IMR-90 (cell line): ENCODE measurements at regions not wholly inside any gene's neighbourhood (a gene's known extent, or its start where the extent isn't known, plus 50 kb on each side); places are given as distances from the start of the nearest gene placed in this dataset.
"Not testable (repeated sequence)": the region's sequence is repeated elsewhere in the genome, so short reads cannot be mapped to it uniquely, and the experiment has no call there.

Source experiments
- ATAC-seq: fragments of 200-7000 bp; cut with Tn5 transposase; 2 replicates; pipeline ENCODE4 v1.9.1; 2020; ENCODE audit warnings: low read depth, mild to moderate bottlenecking, moderate library complexity
- BruUV-seq: library from RNA; stranded (reverse); fragments of 400-500 nt; replicated peaks from 2 replicates; lab custom pipeline; 2021; lab: Mats Ljungman, UMichigan
- CTCF ChIA-PET: fragments of 300-600 bp; formaldehyde crosslinking; extraction: SDS; loops from one replicate; lab custom pipeline; 2021; ENCODE audit warnings: antibody characterized with exemption; lab: Yijun Ruan, JAX
- POLR2A ChIA-PET: fragments of 300-600 bp; sonication (Branson Sonifier 250); formaldehyde crosslinking; loops from one replicate; lab custom pipeline; 2022; ENCODE audit warnings: antibody characterized with exemption; ENCODE audit not compliant: unreplicated experiment; lab: Charles Lee
- DNase-seq: peaks from one replicate; pipeline ENCODE4 v3.0.0; 2013
- H2AFZ ChIP-seq: replicated peaks from 2 replicates; pipeline ENCODE3; 2013; ENCODE audit warnings: low read length, mild to moderate bottlenecking; ENCODE audit not compliant: poor library complexity
- H2AK5ac ChIP-seq: 2 replicates; pipeline ENCODE4 v1.6.1; 2013; ENCODE audit warnings: low read depth, low read length, inconsistent platforms
- H2AK9ac ChIP-seq: replicated peaks from 2 replicates; pipeline ENCODE3; 2013; ENCODE audit warnings: mild to moderate bottlenecking, low read depth, low read length, moderate library complexity; ENCODE audit not compliant: poor library complexity
- H2BK120ac ChIP-seq: 2 replicates; pipeline ENCODE4 v1.6.1; 2013; ENCODE audit warnings: low read depth, low read length, inconsistent platforms
- H2BK15ac ChIP-seq: 3 replicates; pipeline ENCODE4 v1.6.1; 2013; ENCODE audit warnings: low read depth, low read length, inconsistent platforms
- H2BK20ac ChIP-seq: 2 replicates; pipeline ENCODE4 v1.6.1; 2013; ENCODE audit warnings: low read depth, mild to moderate bottlenecking, inconsistent platforms, low read length, moderate library complexity
- H2BK5ac ChIP-seq: 2 replicates; pipeline ENCODE4 v1.6.1; 2013; ENCODE audit warnings: mild to moderate bottlenecking, low read depth, low read length, inconsistent platforms; ENCODE audit not compliant: poor library complexity, severe bottlenecking
- H3K14ac ChIP-seq: replicated peaks from 2 replicates; pipeline ENCODE4 v1.6.1; 2013; ENCODE audit warnings: low read depth, low read length, inconsistent platforms
- H3K18ac ChIP-seq: 2 replicates; pipeline ENCODE4 v1.6.1; 2013; ENCODE audit warnings: low read depth, low read length, control low read depth
- H3K23ac ChIP-seq: 2 replicates; pipeline ENCODE4 v1.6.1; 2013; ENCODE audit warnings: low read depth, low read length, inconsistent platforms
- H3K27ac ChIP-seq: 2 replicates; pipeline ENCODE4 v1.5.1; 2013; ENCODE audit warnings: mild to moderate bottlenecking, control low read depth, low read length; ENCODE audit not compliant: insufficient read depth
- H3K27me3 ChIP-seq: 2 replicates; pipeline ENCODE4 v1.6.1; 2013; ENCODE audit warnings: low read length; ENCODE audit not compliant: control insufficient read depth, insufficient read depth
- H3K36me3 ChIP-seq: 2 replicates; pipeline ENCODE4 v1.6.1; 2013; ENCODE audit warnings: low read length, mixed read lengths; ENCODE audit not compliant: control insufficient read depth, insufficient read depth
- H3K4ac ChIP-seq: 2 replicates; pipeline ENCODE4 v1.6.1; 2013; ENCODE audit warnings: low read depth, low read length, inconsistent platforms
- H3K4me1 ChIP-seq: 2 replicates; pipeline ENCODE4 v1.6.1; 2013; ENCODE audit warnings: low read length, mixed read lengths; ENCODE audit not compliant: control insufficient read depth, insufficient read depth
- H3K4me2 ChIP-seq: 2 replicates; pipeline ENCODE4 v1.6.1; 2013; ENCODE audit warnings: low read depth, mild to moderate bottlenecking, control low read depth, low read length, moderate library complexity
- H3K4me3 ChIP-seq: 2 replicates; pipeline ENCODE4 v1.5.1; 2013; ENCODE audit warnings: low read depth, mild to moderate bottlenecking, control low read depth, low read length, moderate library complexity; ENCODE audit not compliant: insufficient read depth
- H3K56ac ChIP-seq: 2 replicates; pipeline ENCODE4 v1.6.1; 2013; ENCODE audit warnings: low read length, inconsistent platforms; ENCODE audit not compliant: insufficient read depth; ENCODE audit errors: extremely low read depth
- H3K79me1 ChIP-seq, 2 experiments: 2 replicates each; pipeline ENCODE4 v1.6.1; 2013; ENCODE audit warnings: low read length in 2 of 2, inconsistent platforms in 1 of 2, low read depth in 1 of 2
- H3K9ac ChIP-seq: 2 replicates; pipeline ENCODE4 v1.6.1; 2013; ENCODE audit warnings: low read depth, low read length, control low read depth
- H3K9me1 ChIP-seq: 2 replicates; pipeline ENCODE4 v1.6.1; 2013; ENCODE audit warnings: low read length, inconsistent platforms; ENCODE audit not compliant: insufficient read depth
- H3K9me3 ChIP-seq: 2 replicates; pipeline ENCODE4 v1.6.1; 2013; ENCODE audit warnings: low read length; ENCODE audit not compliant: control insufficient read depth, insufficient read depth
- H4K20me1 ChIP-seq: 2 replicates; pipeline ENCODE4 v1.6.1; 2013; ENCODE audit warnings: low read length, inconsistent platforms; ENCODE audit not compliant: insufficient read depth
- H4K5ac ChIP-seq: 2 replicates; pipeline ENCODE4 v1.6.1; 2013; ENCODE audit warnings: mild to moderate bottlenecking, low read depth, low read length, control low read depth
- H4K8ac ChIP-seq, 2 experiments: 2 replicates each; pipeline ENCODE4 v1.6.1; 2013; ENCODE audit warnings: low read depth in 2 of 2, low read length in 2 of 2, control low read depth in 1 of 2, inconsistent platforms in 1 of 2
- H4K91ac ChIP-seq: 2 replicates; pipeline ENCODE4 v1.6.1; 2013; ENCODE audit warnings: low read depth, low read length, inconsistent platforms; ENCODE audit not compliant: insufficient read depth
- FOS ChIP-seq: fragments of 150-350 bp; IDR thresholded peaks from 2 replicates; pipeline ENCODE4 v1.6.1; 2016; ENCODE audit warnings: low read depth, low read length
- WGBS, 2 experiments: methylation state at CpG; one replicate each; pipeline versions ENCODE4 v1.1.5 to v1.1.7; 2013; ENCODE audit warnings: missing lambda C conversion rate in 2 of 2; ENCODE audit not compliant: insufficient read length in 1 of 2; ENCODE audit errors: extremely low coverage in 2 of 2; 5-methylcytosine and 5-hydroxymethylcytosine counted together
- dilution Hi-C: fragments of 300-500 bp; cut with HindIII; formaldehyde crosslinking; loops from one replicate; pipeline ENCODE4 v1.14.3; 2018; ENCODE audit warnings: low sequenced_read_pairs; ENCODE audit not compliant: unreplicated experiment
- in situ Hi-C: fragments of 300-500 bp; cut with MboI; formaldehyde crosslinking; loops from 3 replicates; pipeline ENCODE4 v1.14.3; 2019; ENCODE audit warnings: low sequenced_read_pairs, inconsistent platforms, mixed read lengths
- intact Hi-C: fragments of 100-400 bp; cut with micrococcal nuclease; formaldehyde crosslinking; loops from 2 replicates; pipeline ENCODE4 v1.10.0; 2022

GRCh38 chr6:4336084-4336483, 200.7 kb upstream of the ECI2 start:
- Histone ChIP-seq H2BK20ac (no peak overlapping the region), H3K9me3 (no peaks in the 10 kb centered on the region; the same call in 1 of the 2 replicates), H3K9ac (no peak overlapping the region), H3K36me3 (no peaks in the 10 kb centered on the region), H3K9me1 (no peaks in the 10 kb centered on the region), H2AFZ (peak overlapping the region; percentile 33), H3K56ac (no peak overlapping the region), H3K4ac (no peak overlapping the region), H2BK15ac (no peak overlapping the region), H3K23ac (no peak overlapping the region), H3K4me2 (no peak overlapping the region), H2BK5ac (no peak overlapping the region), H3K4me3 (no peak overlapping the region), H2AK9ac (no peak overlapping the region), H3K79me1 (no peaks in the 10 kb centered on the region), H4K91ac (no peak overlapping the region), H4K5ac (no peak overlapping the region), H2BK120ac (no peak overlapping the region), H3K4me1 (no peaks in the 10 kb centered on the region), H3K18ac (no peak overlapping the region), H4K20me1 (no peaks in the 10 kb centered on the region), H3K27ac (no peak overlapping the region), H3K14ac (no peak overlapping the region), H3K27me3 (no peaks in the 10 kb centered on the region), H2AK5ac (no peak overlapping the region), H4K8ac (no peak overlapping the region)
- no peak for DNase-seq
- no CpG with 5 or more reads among the region's 4 CpGs for WGBS, 2 experiments
- no peak for ATAC-seq
- intact Hi-C loops (no loop called here), in situ Hi-C loops (no loop called here), dilution Hi-C loops (no loop called here)
- BruUV-seq = no TSS peak
- ChIA-PET POLR2A (no interaction called here), CTCF (no interaction called here)
- TF ChIP-seq FOS = no peak

GRCh38 chr6:4334158-4334740, 198.9 kb upstream of the ECI2 start:
- ATAC-seq, dilution Hi-C loops: not testable (repeated sequence)

More at GRCh38 chr6:4334158-4334740, 198.9 kb upstream of the ECI2 start:
- H3K36me3 ChIP-seq, H3K18ac ChIP-seq, H2BK120ac ChIP-seq, H3K4ac ChIP-seq, H2BK5ac ChIP-seq, H2AK5ac ChIP-seq, H2AFZ ChIP-seq, H3K9me1 ChIP-seq, POLR2A ChIA-PET, H3K4me2 ChIP-seq, H3K27ac ChIP-seq, intact Hi-C loops, H3K9me3 ChIP-seq, H4K5ac ChIP-seq, H3K9ac ChIP-seq, H4K8ac ChIP-seq, BruUV-seq, H2BK15ac ChIP-seq, H4K91ac ChIP-seq, H3K4me1 ChIP-seq, DNase-seq, H3K14ac ChIP-seq, in situ Hi-C loops, H2AK9ac ChIP-seq, H2BK20ac ChIP-seq, H4K20me1 ChIP-seq, H3K4me3 ChIP-seq, H3K23ac ChIP-seq, CTCF ChIA-PET, H3K27me3 ChIP-seq, H3K56ac ChIP-seq, H3K79me1 ChIP-seq: not testable (repeated sequence)
- no CpG with 5 or more reads among the region's 24 CpGs for WGBS, 2 experiments
